Glomerular visceral epithelial cell (primary cell): ENCODE measurements at regions not wholly inside any gene's neighbourhood (a gene's known extent, or its start where the extent isn't known, plus 50 kb on each side); places are given as distances from the start of the nearest gene placed in this dataset.

Source experiments
- DNase-seq: peaks from one replicate; pipeline ENCODE4 v3.0.0-alpha.2; 2016; ENCODE audit errors: extremely low spot score

DNA sequence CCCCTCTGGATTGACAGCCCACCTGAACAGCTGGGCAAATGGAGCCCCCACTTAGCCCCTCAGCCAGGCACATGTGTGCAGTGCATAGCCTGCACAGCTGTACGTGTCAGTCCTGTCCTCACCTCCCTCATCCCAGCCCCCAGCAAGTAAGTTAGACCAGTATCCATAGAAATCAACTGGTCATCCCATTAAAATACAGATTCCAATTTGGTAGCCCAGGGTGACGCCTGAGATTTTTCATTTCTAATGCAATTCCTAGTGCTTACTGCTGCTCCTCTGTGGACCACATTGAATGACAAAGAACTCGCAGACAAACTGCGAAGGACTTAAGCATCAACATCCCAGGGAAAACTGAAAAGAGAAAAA lies 99.0 kb upstream of the GJB5 start:
- no peak for DNase-seq

DNA sequence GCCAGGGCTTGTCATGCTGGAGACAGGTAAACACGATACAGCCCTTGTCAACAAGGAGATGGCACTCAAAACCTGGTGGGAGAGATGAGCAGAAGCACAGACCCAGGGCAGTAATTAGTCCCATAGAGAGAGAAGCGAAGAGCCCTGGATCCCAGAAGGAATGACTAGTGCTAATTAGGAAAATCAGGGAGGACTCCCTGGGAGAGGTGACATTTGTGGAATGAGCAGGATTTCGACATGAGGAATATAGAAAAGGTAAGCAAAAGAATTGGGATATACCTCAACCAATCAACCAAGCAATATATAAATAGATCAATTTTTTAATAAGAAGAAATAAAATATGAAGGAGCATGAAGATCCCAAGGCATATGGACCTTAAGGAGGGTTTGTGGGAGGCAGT lies 98.5 kb upstream of the GJB5 start:
- DNase-seq: no peak

DNA sequence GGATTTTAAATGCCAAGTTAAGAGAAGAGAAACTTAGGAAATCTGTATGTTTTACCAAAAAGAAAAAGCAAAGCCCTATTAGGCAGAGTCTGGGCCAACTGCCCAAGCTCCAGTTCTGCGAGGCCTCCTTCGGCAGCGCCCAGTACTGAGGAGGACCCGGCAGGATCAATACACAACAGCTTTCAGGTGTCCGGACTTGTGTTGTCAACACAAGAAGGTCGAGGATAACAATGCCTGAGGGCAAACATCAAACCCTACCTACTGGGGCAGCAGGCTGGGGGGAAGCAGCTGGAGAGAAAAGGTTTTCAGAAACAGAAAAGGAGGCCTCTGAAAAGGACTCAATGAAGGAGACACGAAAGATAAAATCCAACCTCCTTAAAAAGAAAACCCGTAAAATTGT lies 98.1 kb upstream of the GJB5 start:
- no peak for DNase-seq

DNA sequence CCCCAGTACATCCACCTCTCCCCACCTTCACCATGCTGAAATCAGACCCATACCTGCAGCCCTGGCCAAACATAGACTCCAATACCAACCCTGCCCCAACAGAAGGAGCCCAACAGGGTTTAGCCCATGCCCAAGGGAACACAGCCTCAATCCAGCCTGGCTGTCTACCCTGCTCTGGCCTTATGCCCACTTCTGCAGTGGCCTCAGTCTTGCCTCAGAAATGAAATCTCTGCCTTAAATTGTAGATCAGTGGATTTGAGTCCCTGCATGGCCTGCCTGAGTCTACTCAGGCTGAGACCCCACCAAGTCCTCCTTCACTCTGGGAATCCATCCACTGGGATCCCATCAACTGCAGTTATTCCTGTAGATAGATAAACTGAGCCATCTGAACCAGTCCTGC lies 97.6 kb upstream of the GJB5 start:
- DNase-seq: no peak

DNA sequence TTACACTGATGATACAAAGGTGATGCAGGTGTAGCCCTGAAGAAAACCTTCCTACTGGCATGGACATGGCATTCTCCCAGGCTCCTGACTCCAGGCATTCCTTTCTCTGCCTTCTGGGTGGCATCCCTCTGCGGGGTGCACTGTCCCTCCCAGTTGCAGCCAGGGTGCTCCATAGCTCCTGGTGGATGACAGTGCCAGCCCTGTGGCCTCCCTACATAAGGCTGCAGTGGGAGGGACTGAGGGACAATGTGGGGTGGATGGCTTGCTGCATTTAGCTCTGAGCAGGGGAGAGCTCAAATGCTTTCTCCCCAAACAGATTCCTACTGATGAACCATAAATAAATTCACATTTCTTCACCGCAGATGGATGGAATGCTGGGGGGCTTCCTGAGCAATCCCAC lies 97.0 kb upstream of the GJB5 start:
- no peak for DNase-seq

DNA sequence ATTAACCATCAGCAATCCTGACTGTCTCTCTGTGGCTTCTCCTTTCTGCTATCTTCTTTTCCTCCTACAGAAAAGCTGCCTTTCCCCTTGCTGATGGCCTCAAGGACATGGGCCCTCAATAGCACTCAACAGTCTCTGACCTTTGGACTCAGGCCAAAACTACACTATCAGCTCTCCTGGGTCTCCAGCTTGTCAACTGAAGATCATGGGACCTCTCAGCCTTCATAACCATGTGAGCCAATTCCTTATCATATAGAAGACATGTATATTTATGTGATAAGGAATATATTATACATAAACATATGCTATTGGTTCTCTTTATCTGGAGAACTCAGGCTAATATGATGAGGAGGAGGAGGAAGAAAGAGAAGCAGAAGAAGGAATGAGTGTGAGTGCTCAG lies 91.8 kb upstream of the GJB5 start:
- DNase-seq: no peak

DNA sequence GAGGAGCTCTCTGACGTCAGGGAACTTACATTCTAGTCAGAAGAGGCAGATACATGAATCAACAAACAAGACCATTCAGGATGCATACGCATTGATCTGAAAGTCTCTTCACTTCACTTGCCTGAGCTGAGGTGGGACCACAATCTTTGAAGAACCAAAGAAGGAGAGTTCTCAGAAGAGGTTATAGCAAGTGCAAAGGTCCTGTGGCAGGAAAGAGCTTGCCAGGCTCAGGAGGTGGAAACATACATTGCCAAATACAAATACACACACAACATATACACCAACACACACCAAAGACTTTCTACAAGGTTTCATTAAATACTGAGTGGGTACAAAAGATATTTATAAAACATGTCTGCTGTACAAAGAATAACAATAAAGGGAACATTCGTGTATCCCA lies 86.8 kb upstream of the GJB5 start:
- no peak for DNase-seq

DNA sequence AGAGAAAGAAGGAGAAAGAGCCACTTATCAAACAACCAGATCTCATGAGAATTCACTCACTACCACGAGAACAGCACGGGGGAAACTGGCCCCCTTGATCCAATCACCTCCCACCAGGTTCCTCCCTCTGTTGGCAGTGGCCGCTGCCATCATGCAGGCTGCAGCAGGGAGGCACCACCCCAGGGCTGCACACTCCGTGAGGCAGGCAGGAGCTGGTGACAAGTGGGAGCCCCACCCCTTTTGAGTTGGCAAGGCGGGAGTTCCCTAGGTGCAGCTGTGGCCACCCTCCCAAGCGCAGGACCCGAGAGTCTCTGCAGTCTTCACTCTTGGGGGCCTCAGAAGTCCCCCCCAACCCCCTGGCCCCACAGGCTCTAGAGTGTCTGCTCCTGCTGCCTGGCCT lies 83.9 kb upstream of the GJB5 start:
- no peak for DNase-seq

DNA sequence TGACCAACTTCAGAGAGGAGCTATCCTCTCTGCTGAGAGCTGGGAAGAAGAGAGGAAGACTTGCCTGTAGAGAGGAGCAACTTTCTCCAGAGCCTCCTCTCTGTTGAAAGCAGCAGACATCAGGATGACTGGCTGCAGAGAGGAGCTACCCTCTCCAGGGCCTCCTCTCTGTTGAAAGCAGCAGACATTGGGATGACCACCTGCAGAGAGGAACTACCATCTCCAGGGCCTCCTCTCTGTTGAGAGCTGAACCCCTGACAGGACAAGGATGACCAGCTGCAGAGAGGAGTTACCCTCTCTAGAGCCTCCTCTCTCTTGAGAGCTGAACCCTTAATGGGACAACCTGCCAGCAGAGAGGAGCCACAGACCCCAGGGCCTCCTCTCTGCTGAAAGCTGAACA lies 83.0 kb upstream of the GJB5 start:
- DNase-seq: no peak

DNA sequence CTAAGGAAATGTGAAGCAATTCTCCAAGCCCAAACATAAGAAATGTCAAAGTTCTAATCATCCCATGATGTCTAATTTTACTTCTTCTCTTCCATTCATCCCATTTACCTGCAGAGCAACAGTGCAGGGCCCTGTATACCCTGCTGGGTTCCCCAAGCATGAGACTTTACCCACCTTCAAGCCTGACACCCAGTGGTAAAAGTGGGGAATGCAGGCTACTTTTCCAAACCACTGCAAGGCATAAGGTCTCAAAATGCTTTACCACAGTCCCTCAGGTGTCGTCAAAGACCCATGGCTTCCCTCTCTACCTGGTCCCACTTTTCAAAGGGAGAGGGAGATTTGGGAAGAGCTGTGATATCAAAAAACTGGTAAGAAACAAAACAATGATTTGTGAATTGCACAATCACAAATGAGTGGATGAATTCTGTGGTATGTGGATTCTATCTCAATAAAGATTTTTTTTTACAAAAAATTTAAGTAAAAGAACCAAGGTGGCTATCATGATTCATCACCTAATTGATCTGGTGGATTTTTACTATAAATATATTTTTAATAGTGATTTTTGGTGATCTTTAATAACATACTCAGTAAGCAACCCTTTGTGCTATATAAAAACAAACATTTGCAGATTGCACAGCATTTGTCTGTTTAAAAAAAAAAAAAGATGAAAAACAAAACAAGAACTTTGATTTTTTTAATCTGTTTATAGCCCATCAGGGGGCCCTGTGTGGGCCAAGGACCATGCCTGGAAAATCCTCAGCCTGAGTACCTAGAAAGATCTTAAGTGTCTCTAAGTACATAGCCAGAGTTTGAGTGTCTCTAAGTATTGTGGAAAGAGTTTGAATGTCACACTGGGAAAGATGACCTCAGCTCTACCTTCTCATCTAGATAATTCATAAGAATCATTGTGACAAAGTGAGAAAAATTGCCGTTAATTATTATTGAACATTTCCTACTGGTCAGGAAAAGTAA lies 73.1 kb upstream of the GJB5 start:
- peak; percentile 32 for DNase-seq

DNA sequence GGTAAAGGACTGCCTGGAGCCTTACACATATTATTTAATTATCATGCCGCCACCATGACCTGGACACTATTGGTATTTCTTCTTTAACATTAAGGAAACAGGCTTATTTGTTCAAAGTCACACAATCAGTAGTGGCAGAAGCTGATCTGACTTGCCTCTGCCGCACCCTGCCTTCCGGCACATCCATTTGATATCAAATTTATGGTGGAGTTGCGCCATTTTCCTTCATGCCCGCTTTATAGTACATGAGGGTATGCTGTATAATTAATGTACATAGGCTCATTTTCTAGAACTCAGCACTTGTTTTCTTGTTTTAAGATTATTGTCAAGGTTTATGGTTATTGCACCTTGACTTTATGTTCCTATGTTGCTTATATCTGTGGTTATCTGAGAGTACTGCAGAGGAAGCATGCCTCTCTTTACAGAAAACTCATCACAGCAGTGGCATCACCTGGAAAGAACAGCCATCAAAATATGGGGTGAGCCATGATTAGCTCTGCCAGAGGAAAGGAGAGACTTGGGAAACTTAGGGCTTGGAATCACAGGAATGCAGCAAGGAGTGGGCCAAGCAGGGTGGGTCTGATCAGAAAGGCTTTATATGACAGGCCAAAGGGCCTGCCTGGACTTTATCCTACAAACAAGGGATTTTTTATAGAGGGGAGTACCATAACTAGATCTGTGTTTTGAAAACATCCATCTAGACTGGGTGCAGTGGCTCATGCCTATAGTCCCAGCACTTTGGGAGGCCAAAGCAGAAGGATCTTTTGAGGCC lies 72.2 kb upstream of the GJB5 start:
- no peak for DNase-seq

DNA sequence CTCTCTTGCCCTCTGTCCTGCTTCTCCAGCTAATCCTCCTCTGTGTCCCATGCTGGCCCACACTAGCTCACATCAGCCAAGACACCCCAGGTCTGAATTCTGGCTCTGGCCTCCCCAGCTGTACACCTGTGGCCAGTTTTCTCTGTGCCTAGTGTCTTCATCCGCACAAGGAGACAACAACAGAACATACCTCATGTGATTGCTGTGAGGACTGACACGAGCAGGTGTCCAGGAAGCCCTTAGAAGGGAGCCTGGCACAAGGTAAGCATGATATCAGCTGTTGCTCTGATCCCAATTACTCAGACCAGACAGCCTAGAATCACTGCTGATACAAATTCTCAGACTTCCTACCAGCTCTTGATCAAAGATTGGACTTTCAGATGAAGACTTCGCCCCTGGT lies 71.2 kb upstream of the GJB5 start:
- no peak for DNase-seq

DNA sequence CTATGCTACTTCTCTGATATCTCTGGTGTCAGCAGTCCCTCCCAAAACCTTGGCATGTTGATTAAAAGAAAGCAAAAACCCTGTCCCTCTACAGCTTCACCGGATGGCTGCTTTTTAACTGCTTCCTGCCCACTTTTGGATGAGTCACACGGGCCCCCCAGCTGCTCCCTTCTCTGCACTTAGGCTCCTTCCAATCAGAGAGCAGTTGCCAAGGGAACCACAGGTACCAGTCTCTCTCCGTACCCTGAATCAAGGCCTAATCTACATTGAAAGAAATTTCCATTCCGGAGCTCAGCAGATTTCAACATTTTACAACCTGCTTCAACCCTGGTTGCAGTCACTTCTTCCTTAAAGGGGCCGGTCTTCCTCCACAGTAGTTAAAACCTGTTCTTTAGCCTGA lies 70.6 kb upstream of the GJB5 start:
- no peak for DNase-seq

DNA sequence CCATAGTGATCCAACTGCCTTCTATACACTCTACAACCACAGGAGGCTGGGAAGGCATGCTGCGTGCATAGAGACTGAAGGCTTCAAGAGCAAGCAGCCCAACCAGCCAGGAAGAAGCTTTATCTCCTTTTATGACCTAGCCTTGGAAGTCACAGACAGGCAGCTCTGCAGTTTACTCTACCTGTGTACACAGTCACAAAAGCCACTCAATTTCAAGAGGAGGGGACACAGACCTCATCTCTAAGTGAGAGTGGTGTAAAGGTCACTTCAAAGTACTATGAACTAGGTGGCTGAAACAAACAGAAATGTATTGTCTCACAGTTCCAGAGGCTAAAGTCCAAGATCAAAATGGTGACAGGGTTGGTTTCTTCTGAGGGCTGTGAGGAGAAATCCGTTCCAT lies 69.6 kb upstream of the GJB5 start:
- no peak for DNase-seq

DNA sequence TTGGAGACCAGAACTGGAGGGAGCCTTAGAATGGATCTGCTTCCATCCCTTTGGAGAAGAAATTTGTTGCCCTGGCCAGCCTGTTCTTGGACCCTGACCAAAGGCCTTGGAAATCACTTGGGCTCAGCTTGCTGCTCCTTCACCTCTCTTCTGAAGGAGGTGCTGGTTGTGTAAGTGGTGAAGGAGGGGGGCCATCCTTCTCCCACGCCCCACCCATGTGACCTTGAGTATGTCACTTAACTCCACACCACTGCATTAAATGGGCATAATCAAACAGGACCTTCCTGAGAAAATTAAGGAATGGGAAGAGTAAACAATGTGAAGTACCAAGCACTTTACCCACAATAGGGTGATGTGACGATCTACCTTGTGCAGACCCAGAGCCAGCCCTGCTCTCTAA lies 68.3 kb upstream of the GJB5 start:
- no peak for DNase-seq

DNA sequence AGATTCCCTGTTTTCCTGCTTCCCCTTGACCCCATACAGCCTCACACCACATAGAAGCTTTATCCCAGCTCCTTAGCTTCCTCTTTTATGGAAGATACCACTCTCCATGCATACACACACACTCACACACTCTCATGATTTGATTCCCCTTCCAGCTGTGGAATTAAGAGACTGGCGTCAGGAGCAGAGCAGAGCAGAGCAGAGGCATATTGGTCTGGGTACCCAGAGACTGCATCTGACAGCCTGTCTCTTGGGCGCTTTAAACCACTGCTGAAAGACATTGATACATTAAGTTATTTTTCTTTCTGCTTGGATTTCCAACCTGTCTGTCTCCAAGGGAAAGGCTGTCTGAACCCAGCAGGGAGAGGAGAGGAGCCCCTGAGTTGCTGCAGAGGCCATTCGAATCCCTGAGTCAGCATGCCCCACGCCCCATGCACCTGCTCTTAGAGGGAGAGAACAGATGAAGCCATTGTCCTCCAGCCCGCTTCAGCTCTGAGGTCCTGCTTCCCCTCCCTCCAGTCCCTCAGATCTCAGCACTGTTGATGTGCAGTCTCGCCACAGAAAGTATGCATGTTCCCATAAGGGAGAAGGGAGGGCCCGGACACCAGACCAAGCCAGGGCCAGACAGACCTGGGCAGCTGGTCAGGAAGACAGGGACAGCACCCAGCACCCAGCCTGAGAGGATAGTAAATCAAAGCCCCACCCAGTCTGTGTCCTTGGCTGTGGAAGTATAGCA lies 66.7 kb upstream of the GJB5 start:
- DNase-seq: no peak

DNA sequence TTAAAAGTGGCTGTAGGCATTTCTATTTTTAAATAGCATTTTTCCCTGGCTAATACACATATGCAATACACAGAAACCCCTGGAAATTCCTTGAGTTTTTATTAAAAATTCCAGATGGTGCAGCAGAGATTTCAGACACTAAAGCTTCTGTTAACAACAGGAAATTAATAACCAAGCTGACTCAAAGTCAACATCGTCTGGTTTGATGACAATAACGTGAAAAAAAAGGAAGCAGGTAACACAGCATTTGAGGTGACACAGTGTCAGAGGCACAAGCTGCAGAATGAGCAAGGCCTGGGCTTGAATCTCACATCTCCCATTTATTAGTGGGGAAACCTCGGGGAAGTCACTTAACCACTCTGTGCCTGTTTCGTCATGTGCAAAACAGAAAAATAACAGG lies 64.6 kb upstream of the GJB5 start:
- no peak for DNase-seq

DNA sequence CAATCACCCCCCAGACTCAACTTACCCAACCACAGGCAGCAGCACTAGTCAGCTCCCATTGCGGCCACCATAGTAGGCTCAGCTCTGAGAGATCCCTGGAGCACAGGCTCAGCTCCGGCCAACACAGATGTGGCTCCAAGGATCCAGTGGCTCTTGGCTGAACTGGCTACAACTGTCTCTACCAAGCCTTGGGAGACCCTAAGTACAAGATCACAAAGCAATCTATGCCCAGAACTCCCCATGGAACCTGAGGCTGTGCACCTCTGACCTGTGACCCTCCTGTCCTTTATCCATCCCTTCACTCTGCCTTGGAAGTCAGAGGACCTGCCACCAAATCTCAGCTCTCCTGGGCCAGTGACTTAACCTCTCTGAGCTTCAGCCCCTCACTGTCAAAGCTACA lies 61.8 kb upstream of the GJB5 start:
- no peak for DNase-seq

DNA sequence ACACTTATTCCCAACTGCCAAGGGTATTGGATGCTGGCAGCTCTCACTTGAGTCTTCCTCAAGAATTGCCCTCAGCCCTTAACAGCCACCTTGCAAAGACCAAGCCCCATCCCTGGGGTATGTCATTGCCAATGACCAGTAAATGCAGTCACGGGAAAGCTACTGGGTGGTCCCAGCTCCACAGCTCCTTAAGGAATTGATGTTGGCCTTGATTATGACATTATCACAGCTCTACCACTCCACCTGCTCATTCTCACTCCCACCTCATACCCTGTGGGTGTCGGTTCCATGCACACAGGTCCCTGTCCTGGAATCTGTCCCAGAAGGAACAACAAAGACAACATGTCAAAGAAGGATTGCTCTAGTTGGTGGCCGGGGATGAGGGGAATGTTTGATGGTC lies 60.5 kb upstream of the GJB5 start:
- no peak for DNase-seq

DNA sequence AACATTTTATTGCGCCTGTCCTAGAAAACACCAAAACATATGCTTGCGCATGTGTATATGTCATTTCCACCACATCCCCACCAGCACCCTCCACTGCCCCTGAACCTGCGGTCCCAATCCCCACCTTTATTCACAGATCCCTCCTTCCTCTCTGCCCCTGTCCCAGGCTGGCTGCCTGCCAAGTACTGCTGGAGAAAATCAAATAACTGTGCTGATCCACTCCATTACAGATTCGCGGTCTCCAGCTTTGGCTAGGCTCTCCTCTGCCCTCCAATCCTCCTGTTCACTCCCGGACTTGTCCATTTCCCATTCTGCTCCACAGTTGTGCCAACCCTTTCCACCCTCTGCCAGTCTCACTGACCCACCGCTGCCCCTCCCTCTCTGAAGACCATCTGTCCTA lies 59.3 kb upstream of the GJB5 start:
- no peak for DNase-seq

DNA sequence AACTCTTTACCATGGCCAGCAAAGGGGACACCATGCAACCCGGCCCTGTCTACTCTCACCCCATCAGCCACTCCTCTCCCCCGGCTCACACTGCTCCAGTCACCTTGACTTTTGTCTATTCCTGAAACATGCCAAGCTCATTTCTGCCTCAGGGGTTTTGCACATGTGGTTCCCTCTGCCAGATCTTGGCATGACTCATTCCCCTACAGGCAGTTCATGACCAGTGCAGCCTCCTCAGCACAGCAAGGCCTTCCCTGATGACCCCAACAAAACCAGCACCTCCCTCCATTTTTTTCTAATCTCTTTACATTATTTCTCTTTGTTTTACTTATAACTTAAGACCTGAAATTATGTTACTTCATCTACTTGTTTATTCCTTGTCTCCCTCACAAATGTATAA lies 58.6 kb upstream of the GJB5 start:
- no peak for DNase-seq

DNA sequence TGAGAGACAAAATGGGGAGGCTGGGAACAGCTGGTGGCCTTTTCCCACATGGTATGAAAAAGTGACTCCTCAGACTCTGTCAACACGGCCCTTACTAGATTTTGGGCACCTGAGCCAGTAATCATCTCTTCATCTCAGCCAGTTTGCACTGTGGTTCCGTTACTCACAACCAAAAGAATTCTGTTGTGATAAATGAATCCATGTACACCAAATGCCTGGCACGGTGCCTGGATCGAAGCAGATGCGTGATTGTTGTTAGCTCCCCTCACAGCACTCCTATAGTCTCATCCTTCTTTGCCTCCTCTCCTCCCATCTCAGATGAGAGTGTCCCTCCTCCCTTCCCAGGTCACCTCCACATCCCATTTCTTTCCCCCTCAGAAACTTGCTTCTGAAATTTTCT lies 57.9 kb upstream of the GJB5 start:
- DNase-seq: no peak

DNA sequence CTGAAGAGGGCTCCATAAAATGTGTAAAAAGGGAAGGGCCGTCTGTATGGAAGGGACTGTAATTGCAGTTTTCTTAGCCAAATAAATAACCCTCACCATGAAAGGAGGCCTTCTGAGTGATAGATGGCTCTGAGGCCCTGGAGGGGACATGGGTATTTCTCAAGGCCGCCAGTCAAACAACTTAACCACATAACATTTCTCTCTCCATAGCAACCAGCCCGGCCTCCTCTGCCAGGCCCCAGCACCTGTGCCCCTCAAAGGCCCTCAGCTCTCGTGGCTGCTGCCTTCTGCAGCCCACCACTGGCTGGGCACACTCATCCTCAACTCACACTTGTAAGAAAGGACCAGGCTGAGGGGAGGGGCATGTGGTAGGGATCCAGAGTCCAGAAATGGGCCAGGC lies 57.0 kb upstream of the GJB5 start:
- no peak for DNase-seq
